ENCODE measurements at regions not wholly inside any gene's neighbourhood (a gene's known extent, or its start where the extent isn't known, plus 50 kb on each side); places are given as distances from the start of the nearest gene placed in this dataset.

GRCh38 chr6:25220857-25221256 is 58.3 kb upstream of the CARMIL1 start:
- TF ChIP-seq, protein P1, sequence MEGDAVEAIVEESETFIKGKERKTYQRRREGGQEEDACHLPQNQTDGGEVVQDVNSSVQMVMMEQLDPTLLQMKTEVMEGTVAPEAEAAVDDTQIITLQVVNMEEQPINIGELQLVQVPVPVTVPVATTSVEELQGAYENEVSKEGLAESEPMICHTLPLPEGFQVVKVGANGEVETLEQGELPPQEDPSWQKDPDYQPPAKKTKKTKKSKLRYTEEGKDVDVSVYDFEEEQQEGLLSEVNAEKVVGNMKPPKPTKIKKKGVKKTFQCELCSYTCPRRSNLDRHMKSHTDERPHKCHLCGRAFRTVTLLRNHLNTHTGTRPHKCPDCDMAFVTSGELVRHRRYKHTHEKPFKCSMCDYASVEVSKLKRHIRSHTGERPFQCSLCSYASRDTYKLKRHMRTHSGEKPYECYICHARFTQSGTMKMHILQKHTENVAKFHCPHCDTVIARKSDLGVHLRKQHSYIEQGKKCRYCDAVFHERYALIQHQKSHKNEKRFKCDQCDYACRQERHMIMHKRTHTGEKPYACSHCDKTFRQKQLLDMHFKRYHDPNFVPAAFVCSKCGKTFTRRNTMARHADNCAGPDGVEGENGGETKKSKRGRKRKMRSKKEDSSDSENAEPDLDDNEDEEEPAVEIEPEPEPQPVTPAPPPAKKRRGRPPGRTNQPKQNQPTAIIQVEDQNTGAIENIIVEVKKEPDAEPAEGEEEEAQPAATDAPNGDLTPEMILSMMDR (conservative IDR thresholded peaks at IDR 0.05): no peak
- TF ChIP-seq ZFX (IDR thresholded peaks at IDR 0.05): no peak

Data from C4-2B (cell line).